Forelimb muscle (tissue), 1 donor: ENCODE measurements at regions not wholly inside any gene's neighbourhood (a gene's known extent, or its start where the extent isn't known, plus 50 kb on each side); places are given as distances from the start of the nearest gene placed in this dataset.
"Not testable (repeated sequence)": the region's sequence is repeated elsewhere in the genome, so short reads cannot be mapped to it uniquely, and the experiment has no call there.

Source experiments
- DNase-seq: peaks from one replicate; pipeline ENCODE4 v3.0.0-alpha.2; 2013; ENCODE audit warnings: low read depth

- no peak for DNase-seq
Measured at GRCh38 chr1:83090195-83090594, 908.7 kb downstream of the TTLL7 start.

GRCh38 chr1:83087851-83088250, 911.1 kb downstream of the TTLL7 start:
- DNase-seq, result no peak

GRCh38 chr1:83086986-83087512, 911.9 kb downstream of the TTLL7 start:
- DNase-seq, result no peak

GRCh38 chr1:83086346-83086745, 912.6 kb downstream of the TTLL7 start:
- DNase-seq, result no peak

- DNase-seq, result no peak
Measured at GRCh38 chr1:83083589-83084224, 915.2 kb downstream of the TTLL7 start.

- DNase-seq, result no peak
Measured at GRCh38 chr1:83077411-83077810, 921.5 kb downstream of the TTLL7 start.

GRCh38 chr1:83075107-83075506, 923.8 kb downstream of the TTLL7 start:
- no peak for DNase-seq

GRCh38 chr1:83067954-83068353, 931.0 kb downstream of the TTLL7 start:
- no peak for DNase-seq

- no peak for DNase-seq
Measured at GRCh38 chr1:83065952-83066727, 932.8 kb downstream of the TTLL7 start.

- DNase-seq, result no peak
Measured at GRCh38 chr1:83064589-83065242, 934.2 kb downstream of the TTLL7 start.

- DNase-seq, result peak; percentile 88
Measured at GRCh38 chr1:83060651-83061390, 938.1 kb downstream of the TTLL7 start.

GRCh38 chr1:83060221-83060620, 938.7 kb downstream of the TTLL7 start:
- no peak for DNase-seq

GRCh38 chr1:83058327-83058726, 940.6 kb downstream of the TTLL7 start:
- DNase-seq, result no peak

- DNase-seq, result no peak
Measured at GRCh38 chr1:83055391-83056170, 943.4 kb downstream of the TTLL7 start.

GRCh38 chr1:83053446-83053845, 945.5 kb downstream of the TTLL7 start:
- DNase-seq, result no peak

GRCh38 chr1:83052865-83053264, 946.1 kb downstream of the TTLL7 start:
- DNase-seq, result no peak

- DNase-seq, result not testable (repeated sequence)
Measured at GRCh38 chr1:83051053-83051452, 947.9 kb downstream of the TTLL7 start.

- DNase-seq, result no peak
Measured at GRCh38 chr1:83043244-83043643, 955.7 kb downstream of the TTLL7 start.

GRCh38 chr1:83039091-83039490, 959.8 kb downstream of the TTLL7 start:
- DNase-seq, result not testable (repeated sequence)

- DNase-seq, result no peak
Measured at GRCh38 chr1:83034851-83035250, 964.1 kb downstream of the TTLL7 start.

GRCh38 chr1:83033682-83034081, 965.2 kb downstream of the TTLL7 start:
- no peak for DNase-seq
